LNCAP (cell line): ENCODE measurements at regions not wholly inside any gene's neighbourhood (a gene's known extent, or its start where the extent isn't known, plus 50 kb on each side); places are given as distances from the start of the nearest gene placed in this dataset.

Experiments used
- CTCF ChIP-seq: fragments of 450-650 bp; IDR thresholded peaks from 2 replicates; pipeline ENCODE4 v1.5.1; 2017; ENCODE audit warnings: mild to moderate bottlenecking

DNA sequence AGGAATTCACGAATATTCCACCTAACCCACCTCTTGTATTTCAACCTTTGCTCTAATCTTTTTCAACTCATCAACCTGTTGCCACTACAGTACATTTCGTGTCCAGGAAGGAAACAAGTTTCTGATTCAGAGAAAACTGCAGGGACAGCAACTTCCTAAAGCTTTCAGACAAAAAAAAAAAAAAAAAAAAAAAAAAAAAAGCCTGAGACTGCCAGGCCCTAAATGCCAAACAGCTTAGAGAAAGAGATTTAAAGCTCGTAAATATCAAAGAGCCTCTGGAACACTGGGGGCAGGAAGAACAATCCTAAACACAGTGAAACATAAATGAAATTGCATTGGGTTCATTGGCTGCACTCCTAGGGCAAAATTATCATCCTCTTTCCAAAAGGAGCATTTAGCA lies 411.2 kb upstream of the SPTLC3 start:
- no peak for TF ChIP-seq CTCF

DNA sequence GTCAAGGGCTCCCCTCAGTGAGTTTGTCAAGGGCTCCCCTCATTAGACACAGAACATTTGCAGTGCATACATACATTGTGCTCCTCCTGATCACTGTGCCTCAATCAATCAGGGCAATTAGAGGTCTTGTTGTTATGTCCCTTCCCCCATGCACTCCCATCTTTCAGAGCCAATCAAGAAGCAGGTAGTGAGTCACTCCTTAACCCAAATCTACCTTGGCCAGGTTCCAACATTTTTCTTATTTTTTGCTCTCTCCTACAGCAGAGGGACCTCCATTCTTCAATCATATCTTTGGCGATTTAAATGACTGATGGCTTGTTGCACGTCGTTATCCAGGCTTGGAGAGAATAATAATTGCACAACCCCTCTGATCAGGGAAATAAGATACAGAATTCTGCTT lies 409.9 kb upstream of the SPTLC3 start:
- no peak for TF ChIP-seq CTCF

- TF ChIP-seq CTCF, result no peak
Observed at GRCh38 chr20:12599494-12599893, 409.3 kb upstream of the SPTLC3 start.

DNA sequence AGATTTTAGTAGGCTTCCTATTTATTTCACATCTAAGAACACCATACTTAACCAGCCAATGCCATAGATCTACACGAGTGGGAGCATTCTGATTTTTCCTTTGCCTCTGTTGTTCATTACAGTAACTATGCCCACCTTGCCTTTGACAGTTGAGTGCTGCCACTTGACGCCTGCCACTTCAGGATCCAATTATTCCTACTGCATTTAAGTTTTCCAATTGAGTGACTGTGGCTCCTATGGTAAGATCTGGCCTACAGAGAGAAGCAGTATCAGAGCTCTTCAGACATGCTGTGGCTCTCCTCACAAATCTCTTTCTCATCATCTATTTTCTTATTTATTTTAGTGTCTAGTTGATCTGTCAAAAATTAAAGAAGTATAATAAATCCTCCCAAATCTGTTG lies 403.0 kb upstream of the SPTLC3 start:
- TF ChIP-seq CTCF, result no peak

DNA sequence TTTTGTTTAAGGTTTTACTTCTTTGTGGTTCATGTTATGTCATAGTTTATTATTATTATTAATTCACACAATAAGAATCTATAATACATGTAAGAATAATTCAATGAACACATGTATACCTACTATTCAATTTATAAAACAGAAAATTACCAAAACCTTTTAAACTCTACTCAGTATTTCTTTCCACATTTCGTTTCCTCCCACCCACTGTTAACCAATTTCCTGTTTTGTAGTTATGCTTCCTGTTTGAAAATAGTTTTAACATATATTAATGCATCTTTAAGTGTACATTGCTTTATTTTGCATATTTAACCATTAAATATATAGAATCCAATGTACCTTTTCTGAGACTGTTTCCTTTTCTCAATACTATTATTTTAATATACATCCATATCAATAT lies 397.9 kb upstream of the SPTLC3 start:
- TF ChIP-seq CTCF, result no peak

GRCh38 chr20:12614764-12615163 lies 394.0 kb upstream of the SPTLC3 start:
- TF ChIP-seq CTCF, result no peak

GRCh38 chr20:12617076-12617475 lies 391.7 kb upstream of the SPTLC3 start:
- no peak for TF ChIP-seq CTCF

GRCh38 chr20:12623870-12624269 lies 384.9 kb upstream of the SPTLC3 start:
- TF ChIP-seq CTCF, result no peak
